Body of pancreas (tissue), 4 donors: ENCODE measurements at regions not wholly inside any gene's neighbourhood (a gene's known extent, or its start where the extent isn't known, plus 50 kb on each side); places are given as distances from the start of the nearest gene placed in this dataset.

Experiments
- ATAC-seq: fragments of 150-250 bp; one replicate; pipeline ENCODE4 v1.9.1; 2016
- DNase-seq, 4 donors: peaks; one replicate each; pipeline ENCODE4 v3.0.0-alpha.2; 2019
- H3K27ac ChIP-seq, 4 donors: fragments of 200-600 bp; sonication (generic); 1 replicate in 3 of 4; 2 replicates in 1 of 4; pipeline versions ENCODE4 v1.5.1 to v1.6.1; 2016 to 2019; ENCODE audit warnings: mild to moderate bottlenecking in 1 of 4, mixed read lengths in 1 of 4, moderate library complexity in 1 of 4
- H3K27me3 ChIP-seq, 2 donors: fragments of 200-600 bp; sonication (generic); one replicate each; pipeline ENCODE4 v1.6.0; 2016; ENCODE audit warnings: mild to moderate bottlenecking in 1 of 2
- H3K36me3 ChIP-seq, 2 donors: fragments of 200-600 bp; sonication (generic); replicated peaks in 1 of 2; 2 replicates each; pipeline ENCODE4 v1.5.1; 2016; ENCODE audit warnings: low read depth in 2 of 2; ENCODE audit not compliant: insufficient read depth in 1 of 2
- H3K4me1 ChIP-seq: fragments of 200-600 bp; sonication (generic); one replicate; pipeline ENCODE4 v1.6.0; 2016
- H3K4me3 ChIP-seq, 2 donors: fragments of 200-600 bp; sonication (generic); 1 replicate in 1 of 2; 2 replicates in 1 of 2; pipeline ENCODE4 v1.5.1; 2016 to 2019
- H3K9me3 ChIP-seq, 3 donors: fragments of 200-600 bp; sonication (generic); 1 replicate in 2 of 3; 2 replicates in 1 of 3; pipeline ENCODE4 v1.5.1; 2016
- POLR2A ChIP-seq, 3 donors: fragments of 450-650 bp; IDR thresholded peaks; one replicate each; pipeline ENCODE4 v1.6.1; 2016; ENCODE audit warnings: antibody characterized with exemption in 3 of 3, mild to moderate bottlenecking in 2 of 3
- WGBS, 2 donors: methylation state at CpG; one replicate each; pipeline ENCODE4 v1.1.5; 2017; 5-methylcytosine and 5-hydroxymethylcytosine counted together
- intact Hi-C: fragments of 100-400 bp; cut with DNase I; formaldehyde crosslinking; loops from one replicate; pipeline ENCODE4 v1.15.1; 2023
- TF ChIP-seq, protein P1 (sequence below), 7 experiments: fragments of 450-650 bp in 4 of 7; fragments of 200-600 bp in 3 of 7; sonication (generic) in 3 of 7; IDR thresholded peaks; one replicate each; pipeline ENCODE4 v1.5.1; 2016 to 2019; ENCODE audit warnings: antibody characterized with exemption in 7 of 7

DNA sequence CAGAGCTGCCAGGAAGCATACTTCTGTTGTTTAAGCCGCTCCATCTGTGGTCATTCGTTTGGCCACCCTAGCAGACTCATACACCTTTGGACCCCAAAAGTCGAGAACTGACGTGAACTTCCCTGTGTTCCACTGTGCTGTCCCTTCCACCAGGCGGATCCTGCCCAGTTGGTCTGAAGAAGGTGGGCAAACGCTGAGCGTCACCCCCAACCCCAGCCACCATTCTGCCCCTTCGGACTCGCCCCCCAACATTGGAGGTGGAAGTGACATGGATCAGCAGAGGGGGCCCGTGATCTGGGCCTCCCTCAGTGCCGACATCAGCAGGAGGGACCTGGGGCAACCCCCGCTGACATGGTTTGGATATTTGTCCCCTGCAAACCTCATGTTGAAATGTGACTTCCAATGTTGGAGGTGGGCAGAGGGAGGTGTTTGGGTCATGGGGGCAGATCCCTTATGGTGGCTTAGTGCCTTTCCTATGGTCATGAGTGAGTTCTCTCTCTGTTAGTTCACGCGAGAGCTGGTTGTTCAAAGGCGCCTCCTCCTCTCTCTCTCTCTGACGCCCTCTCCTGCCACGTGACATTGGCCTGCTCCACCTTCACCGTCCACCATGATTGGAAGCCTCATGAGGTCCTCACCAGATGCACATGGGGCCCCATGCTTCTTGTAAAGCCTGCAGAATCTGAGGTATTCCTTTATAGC, 93.6 kb upstream of the ZNF507 start:
- ATAC-seq (no peak), DNase-seq (no peak)
- Histone ChIP-seq H3K9me3 (no peaks in the 10 kb centered on the region), H3K4me3 (no peak overlapping the region), H3K27me3 (no peaks in the 10 kb centered on the region), H3K27ac (no peak overlapping the region), H3K4me1 (no peaks in the 10 kb centered on the region), H3K36me3 (no peaks in the 10 kb centered on the region)
- WGBS, 2 donors, result 74 to 81% methylated on average over 12 to 18 of the region's 18 CpGs
- intact Hi-C loops, result no loop called here
- TF ChIP-seq, protein P1, sequence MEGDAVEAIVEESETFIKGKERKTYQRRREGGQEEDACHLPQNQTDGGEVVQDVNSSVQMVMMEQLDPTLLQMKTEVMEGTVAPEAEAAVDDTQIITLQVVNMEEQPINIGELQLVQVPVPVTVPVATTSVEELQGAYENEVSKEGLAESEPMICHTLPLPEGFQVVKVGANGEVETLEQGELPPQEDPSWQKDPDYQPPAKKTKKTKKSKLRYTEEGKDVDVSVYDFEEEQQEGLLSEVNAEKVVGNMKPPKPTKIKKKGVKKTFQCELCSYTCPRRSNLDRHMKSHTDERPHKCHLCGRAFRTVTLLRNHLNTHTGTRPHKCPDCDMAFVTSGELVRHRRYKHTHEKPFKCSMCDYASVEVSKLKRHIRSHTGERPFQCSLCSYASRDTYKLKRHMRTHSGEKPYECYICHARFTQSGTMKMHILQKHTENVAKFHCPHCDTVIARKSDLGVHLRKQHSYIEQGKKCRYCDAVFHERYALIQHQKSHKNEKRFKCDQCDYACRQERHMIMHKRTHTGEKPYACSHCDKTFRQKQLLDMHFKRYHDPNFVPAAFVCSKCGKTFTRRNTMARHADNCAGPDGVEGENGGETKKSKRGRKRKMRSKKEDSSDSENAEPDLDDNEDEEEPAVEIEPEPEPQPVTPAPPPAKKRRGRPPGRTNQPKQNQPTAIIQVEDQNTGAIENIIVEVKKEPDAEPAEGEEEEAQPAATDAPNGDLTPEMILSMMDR (IDR thresholded peaks at IDR 0.05), result no peak
- TF ChIP-seq POLR2A (IDR thresholded peaks at IDR 0.05), result no peak

DNA sequence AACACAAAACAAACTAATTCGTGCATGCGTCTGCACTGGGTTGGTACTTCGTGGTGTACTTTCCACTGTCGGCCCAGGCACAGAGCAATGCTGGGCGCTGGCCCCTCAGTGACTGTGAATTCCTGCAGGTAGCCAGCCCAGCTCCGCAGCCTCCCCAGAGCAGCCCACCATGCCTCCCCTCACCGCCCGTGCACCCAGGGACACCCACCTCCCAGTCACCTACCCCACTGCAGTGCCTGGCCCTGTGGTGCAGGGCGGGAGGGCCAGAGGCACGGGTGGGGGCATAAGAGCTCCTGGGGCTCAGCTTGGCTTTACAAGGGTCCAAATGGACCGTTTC, 93.1 kb upstream of the ZNF507 start:
- intact Hi-C loops, result no loop called here
- H3K4me3 ChIP-seq, result no peak overlapping the region
- no peaks in the 10 kb centered on the region for H3K9me3 ChIP-seq
- 58 to 79% methylated on average over 5 to 11 of the region's 11 CpGs for WGBS, 2 donors
- TF ChIP-seq, protein P1 (IDR thresholded peaks at IDR 0.05), result no peak
- TF ChIP-seq POLR2A (IDR thresholded peaks at IDR 0.05), result no peak
- H3K27me3 ChIP-seq, result no peaks in the 10 kb centered on the region
- no peak for DNase-seq
- no peak overlapping the region for H3K27ac ChIP-seq
- ATAC-seq, result no peak
- H3K36me3 ChIP-seq, result no peaks in the 10 kb centered on the region
- no peaks in the 10 kb centered on the region for H3K4me1 ChIP-seq

DNA sequence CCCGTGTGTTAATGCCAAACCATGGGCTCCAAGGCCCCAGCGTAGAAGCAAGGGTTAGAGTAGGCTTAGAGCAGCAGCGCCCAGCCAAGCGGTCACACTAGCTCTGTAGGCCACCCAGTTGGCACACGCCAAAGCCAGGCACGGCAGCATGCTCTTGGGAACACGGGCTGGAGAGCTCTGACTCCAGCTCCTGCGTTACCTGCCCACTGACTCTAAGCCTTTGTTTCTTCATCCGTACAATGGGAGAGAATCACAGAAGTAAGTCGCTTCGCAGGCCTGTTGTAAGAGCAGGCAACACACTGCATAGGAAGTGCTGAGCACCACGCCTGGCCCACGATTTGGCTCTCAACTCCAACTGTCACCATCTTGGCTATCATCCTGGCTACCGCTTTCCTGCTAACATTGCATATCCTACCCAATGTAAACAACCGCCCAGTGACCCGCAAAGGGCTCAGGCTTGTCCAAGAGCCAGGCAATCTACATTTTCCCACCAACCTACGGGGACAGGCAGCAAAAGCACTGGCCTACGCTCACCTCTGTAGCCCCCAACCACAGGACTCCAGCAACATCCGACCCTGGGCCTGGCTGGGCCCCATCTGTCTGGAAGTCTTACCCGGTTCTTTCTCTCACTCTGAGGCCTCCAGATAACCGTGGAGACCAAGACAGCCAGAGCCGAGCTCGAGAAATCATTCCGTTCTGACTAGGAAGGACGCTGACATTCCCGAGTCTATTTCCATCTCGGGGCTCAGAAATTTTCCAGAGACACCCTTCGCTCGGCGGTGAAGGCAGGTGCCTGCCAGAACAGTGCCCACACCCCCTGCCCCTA, 91.5 kb upstream of the ZNF507 start:
- Histone ChIP-seq H3K27me3 (no peaks in the 10 kb centered on the region), H3K27ac (no peak overlapping the region), H3K4me3 (no peak overlapping the region), H3K9me3 (no peaks in the 10 kb centered on the region), H3K36me3 (no peaks in the 10 kb centered on the region), H3K4me1 (no peaks in the 10 kb centered on the region)
- ATAC-seq, result no peak
- intact Hi-C loops, result no loop called here
- no peak for DNase-seq
- TF ChIP-seq, protein P1 (IDR thresholded peaks at IDR 0.05), result no peak
- TF ChIP-seq POLR2A (IDR thresholded peaks at IDR 0.05), result no peak
- WGBS, 2 donors, result 71 to 88% methylated on average over 15 to 30 of the region's 30 CpGs

DNA sequence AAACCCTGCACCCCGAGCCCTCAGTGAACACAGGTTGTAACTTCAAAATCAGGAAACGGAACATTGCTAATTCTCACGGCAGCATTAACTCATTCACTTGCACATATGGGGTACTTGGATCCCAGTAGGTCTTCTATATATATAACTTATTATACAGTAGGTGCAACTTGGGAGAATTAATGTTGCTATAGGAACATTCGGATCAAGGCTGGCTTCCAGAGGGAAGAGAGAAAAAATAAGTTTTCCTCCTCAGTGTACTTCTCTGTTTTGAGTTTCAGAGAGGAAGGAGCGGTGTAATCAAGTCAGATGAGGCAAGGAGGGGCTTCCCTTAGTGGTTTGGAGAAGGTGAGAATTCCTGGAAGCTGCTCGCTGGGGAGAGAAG, 90.9 kb upstream of the ZNF507 start:
- Histone ChIP-seq H3K4me1 (no peaks in the 10 kb centered on the region), H3K36me3 (no peaks in the 10 kb centered on the region), H3K27ac (no peak overlapping the region), H3K9me3 (no peaks in the 10 kb centered on the region), H3K4me3 (no peak overlapping the region), H3K27me3 (no peaks in the 10 kb centered on the region)
- DNase-seq (no peak), ATAC-seq (no peak)
- 54 to 69% methylated on average over 6 of the region's 6 CpGs for WGBS, 2 donors
- intact Hi-C loops, result no loop called here
- TF ChIP-seq, protein P1 (IDR thresholded peaks at IDR 0.05), result no peak
- TF ChIP-seq POLR2A (IDR thresholded peaks at IDR 0.05), result no peak
